ENCODE measurements at regions not wholly inside any gene's neighbourhood (a gene's known extent, or its start where the extent isn't known, plus 50 kb on each side); places are given as distances from the start of the nearest gene placed in this dataset.

DNA sequence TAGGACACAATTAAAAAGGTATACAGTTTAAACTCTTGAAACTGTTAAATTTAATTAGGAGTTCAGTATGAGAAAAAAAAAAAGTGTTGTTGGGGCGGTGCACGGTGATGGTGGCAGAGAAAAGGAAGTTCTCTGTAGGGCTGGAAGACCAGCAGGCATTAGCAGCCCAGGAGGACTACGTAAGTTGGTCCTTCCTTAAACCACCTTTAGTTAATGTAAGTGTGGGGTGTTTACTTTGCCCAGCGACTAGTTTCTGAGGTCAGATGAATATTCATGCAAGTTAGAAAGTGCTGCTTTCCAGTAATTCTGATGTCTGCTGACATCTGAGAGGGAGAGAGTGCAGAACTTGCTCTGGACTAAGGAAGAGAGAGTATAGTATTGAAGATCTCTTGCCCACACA is 54.9 kb downstream of the NKX2-1 start:
- no peak for DNase-seq (ENCODE audit: low read depth)
- H3K4me3 ChIP-seq (ENCODE audit: low read depth, low read length), result no peak overlapping the region
- in situ Hi-C loops (cut with HindIII; ENCODE audit: low sequenced_read_pairs), result no loop called here
- TF ChIP-seq, protein P1, sequence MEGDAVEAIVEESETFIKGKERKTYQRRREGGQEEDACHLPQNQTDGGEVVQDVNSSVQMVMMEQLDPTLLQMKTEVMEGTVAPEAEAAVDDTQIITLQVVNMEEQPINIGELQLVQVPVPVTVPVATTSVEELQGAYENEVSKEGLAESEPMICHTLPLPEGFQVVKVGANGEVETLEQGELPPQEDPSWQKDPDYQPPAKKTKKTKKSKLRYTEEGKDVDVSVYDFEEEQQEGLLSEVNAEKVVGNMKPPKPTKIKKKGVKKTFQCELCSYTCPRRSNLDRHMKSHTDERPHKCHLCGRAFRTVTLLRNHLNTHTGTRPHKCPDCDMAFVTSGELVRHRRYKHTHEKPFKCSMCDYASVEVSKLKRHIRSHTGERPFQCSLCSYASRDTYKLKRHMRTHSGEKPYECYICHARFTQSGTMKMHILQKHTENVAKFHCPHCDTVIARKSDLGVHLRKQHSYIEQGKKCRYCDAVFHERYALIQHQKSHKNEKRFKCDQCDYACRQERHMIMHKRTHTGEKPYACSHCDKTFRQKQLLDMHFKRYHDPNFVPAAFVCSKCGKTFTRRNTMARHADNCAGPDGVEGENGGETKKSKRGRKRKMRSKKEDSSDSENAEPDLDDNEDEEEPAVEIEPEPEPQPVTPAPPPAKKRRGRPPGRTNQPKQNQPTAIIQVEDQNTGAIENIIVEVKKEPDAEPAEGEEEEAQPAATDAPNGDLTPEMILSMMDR (IDR thresholded peaks at IDR 0.05; ENCODE audit: low read depth, low read length, missing control alignments), result no peak

DNA sequence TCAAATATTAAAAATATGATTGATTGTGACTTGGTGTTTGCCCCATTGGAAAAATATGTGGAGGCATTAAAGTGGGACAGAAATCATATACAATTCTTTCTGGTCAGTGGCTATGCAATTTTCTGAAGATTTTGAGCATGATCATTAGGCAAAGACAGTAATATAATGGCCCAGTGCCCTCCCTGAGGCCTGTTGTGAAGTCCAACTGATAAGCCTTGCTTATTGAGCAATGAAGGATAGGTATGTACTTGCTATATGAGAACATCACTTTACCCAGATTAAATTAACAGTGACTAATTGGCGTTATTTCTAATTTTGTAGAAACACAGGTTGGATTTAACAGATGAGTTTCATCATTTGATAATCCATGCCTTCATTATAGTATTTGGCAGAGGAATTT is 57.1 kb downstream of the NKX2-1 start:
- DNase-seq (ENCODE audit: low read depth), result no peak
- no peak overlapping the region for H3K4me3 ChIP-seq (ENCODE audit: low read depth, low read length)
- in situ Hi-C loops (cut with HindIII; ENCODE audit: low sequenced_read_pairs), result no loop called here
- TF ChIP-seq, protein P1 (IDR thresholded peaks at IDR 0.05; ENCODE audit: low read depth, low read length, missing control alignments), result no peak

DNA sequence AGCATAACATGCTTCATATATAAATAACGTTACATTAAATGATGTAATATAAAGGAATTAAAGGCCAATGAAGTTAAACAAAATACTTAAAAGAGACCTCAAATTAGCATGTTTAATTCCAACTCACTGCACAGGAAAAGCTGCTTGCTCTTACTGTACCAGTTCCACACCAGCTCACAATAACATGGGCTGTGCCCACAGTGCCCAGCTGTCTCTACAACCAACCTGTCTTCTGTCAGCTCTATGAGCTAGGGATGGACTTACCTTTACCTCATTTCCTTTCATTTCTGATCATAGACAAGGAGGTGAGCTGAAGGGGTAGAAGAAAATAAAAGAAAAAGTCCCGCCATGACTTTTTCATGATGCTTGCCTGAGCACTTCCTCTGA is 64.8 kb downstream of the NKX2-1 start:
- DNase-seq (ENCODE audit: low read depth), result no peak
- in situ Hi-C loops (cut with HindIII; ENCODE audit: low sequenced_read_pairs), result no loop called here
- TF ChIP-seq, protein P1 (IDR thresholded peaks at IDR 0.05; ENCODE audit: low read depth, low read length, missing control alignments), result no peak
- no peak overlapping the region for H3K4me3 ChIP-seq (ENCODE audit: low read depth, low read length)

DNA sequence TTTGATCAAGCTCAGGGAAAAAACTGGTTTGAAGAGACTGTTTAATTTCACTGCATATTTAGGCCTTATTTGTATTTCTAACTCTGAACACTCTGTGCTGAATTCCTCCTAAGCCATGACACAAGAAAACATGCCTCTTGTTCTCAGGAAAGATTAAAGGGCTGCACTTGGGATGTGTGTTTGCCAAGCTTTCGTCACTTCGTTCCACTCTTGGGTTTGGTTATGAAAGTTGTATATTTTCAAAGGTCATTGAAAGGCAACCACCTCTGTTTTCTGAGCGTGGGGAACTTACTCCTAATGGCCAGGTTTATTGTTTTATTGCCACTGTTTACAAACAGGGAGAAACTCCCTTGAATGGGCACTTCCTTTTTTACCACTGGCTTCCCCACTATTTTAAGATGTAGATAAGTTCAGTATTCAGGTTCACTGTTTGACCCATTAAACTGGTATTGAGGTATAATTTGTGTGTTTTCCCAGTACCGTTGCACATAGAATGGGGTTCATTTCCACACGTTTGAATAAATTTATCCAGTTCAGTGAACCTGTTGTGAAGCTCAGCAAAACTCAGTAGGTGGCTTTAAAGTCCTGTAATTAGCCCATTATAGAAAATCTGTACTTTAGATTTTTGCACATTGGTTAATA is 65.3 kb downstream of the NKX2-1 start:
- H3K4me3 ChIP-seq (ENCODE audit: low read depth, low read length), result no peak overlapping the region
- DNase-seq (ENCODE audit: low read depth), result no peak
- TF ChIP-seq, protein P1 (IDR thresholded peaks at IDR 0.05; ENCODE audit: low read depth, low read length, missing control alignments), result no peak
- in situ Hi-C loops (cut with HindIII; ENCODE audit: low sequenced_read_pairs), result no loop called here

DNA sequence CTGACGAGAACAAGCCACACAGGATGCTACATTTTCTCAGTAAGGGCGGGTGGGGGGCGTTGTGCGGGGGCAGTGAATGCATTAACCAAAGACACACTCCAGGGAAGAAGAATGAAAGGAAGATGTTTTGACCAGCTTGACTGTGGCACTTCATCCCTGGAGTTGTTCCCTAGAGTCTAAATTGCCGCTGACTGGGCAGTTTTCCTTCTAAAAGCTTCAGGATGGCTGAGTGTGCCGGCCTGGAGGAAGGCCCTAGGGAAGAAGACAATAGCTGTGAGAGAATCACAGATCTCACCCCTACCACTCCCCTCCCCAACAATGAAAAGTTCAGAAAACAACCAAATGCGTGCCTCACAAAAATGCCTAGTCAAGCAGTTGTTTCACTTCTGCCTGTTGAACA is 67.2 kb downstream of the NKX2-1 start:
- DNase-seq (ENCODE audit: low read depth), result no peak
- no peak overlapping the region for H3K4me3 ChIP-seq (ENCODE audit: low read depth, low read length)
- TF ChIP-seq, protein P1 (IDR thresholded peaks at IDR 0.05; ENCODE audit: low read depth, low read length, missing control alignments), result no peak
- in situ Hi-C loops (cut with HindIII; ENCODE audit: low sequenced_read_pairs), result no loop called here

DNA sequence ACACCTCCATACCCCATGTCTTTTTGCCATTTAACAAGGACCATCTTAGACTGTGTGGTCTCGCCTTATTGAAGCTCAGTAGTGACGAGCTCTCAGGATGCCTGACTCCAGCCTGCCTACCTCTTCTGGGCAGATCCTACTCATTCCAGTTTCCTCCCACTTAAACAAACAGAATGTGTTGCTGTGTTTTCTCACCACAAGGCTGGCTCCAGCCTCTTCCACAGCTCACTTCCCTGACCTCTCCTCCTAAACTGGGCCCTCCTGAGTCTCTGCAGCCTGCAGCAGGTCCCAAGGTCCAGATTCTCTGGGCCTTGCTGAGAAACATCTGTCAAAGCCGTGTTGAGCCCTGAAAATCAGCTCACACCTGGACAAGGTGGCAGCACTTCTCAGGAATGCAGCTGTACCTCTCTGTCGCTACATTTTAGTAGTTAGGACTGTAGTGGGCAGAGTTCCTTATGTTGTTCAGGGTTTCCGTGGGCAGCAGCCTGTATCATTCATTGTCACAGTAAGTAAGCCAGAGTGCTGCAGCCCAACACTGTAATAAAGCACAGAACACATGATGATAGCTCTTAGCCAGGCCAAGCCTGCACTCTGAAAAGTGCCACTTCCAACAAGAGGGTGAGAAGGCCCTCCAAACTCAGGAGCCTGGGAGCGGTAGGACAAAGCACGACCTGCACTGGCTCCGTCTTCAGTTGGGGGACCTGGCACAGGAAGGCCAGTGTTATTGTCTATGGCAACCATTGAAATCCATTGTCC is 68.5 kb downstream of the NKX2-1 start:
- in situ Hi-C loops (cut with HindIII; ENCODE audit: low sequenced_read_pairs), result no loop called here
- H3K4me3 ChIP-seq (ENCODE audit: low read depth, low read length), result no peak overlapping the region
- no peak for DNase-seq (ENCODE audit: low read depth)
- TF ChIP-seq, protein P1 (IDR thresholded peaks at IDR 0.05; ENCODE audit: low read depth, low read length, missing control alignments), result no peak

Measured in astrocyte of the cerebellum (primary cell).